Endothelial cell (in vitro differentiated cells): ENCODE measurements at regions not wholly inside any gene's neighbourhood (a gene's known extent, or its start where the extent isn't known, plus 50 kb on each side); places are given as distances from the start of the nearest gene placed in this dataset.
A peak's percentile ranks its signal among the peaks of the same experiment; 100 is the strongest.

Experiments
- DNase-seq: peaks from one replicate; pipeline ENCODE4 v3.0.0; 2021; ENCODE audit warnings: low spot score
- H3K27ac Mint-ChIP-seq: one replicate; pipeline ENCODE4 v1.8.0; 2021; ENCODE audit warnings: mixed read lengths, inconsistent platforms; ENCODE audit not compliant: unreplicated experiment
- H3K27me3 Mint-ChIP-seq: one replicate; pipeline ENCODE4 v1.8.0; 2021; ENCODE audit warnings: mild to moderate bottlenecking, moderate library complexity, mixed read lengths, inconsistent platforms; ENCODE audit not compliant: unreplicated experiment
- H3K36me3 Mint-ChIP-seq: one replicate; pipeline ENCODE4 v1.8.0; 2021; ENCODE audit warnings: mild to moderate bottlenecking, low read depth, mixed read lengths, inconsistent platforms; ENCODE audit not compliant: unreplicated experiment
- H3K4me1 Mint-ChIP-seq: one replicate; pipeline ENCODE4 v1.8.0; 2021; ENCODE audit warnings: mild to moderate bottlenecking, mixed read lengths, inconsistent platforms; ENCODE audit not compliant: unreplicated experiment
- H3K4me3 Mint-ChIP-seq: one replicate; pipeline ENCODE4 v1.8.0; 2021; ENCODE audit warnings: mild to moderate bottlenecking, mixed read lengths, inconsistent platforms; ENCODE audit not compliant: unreplicated experiment
- H3K9me3 Mint-ChIP-seq: one replicate; pipeline ENCODE4 v1.8.0; 2021; ENCODE audit warnings: mixed read lengths, inconsistent platforms; ENCODE audit not compliant: unreplicated experiment
- CTCF ChIP-seq: fragments of 200-600 bp; sonication (generic); IDR thresholded peaks from one replicate; pipeline ENCODE4 v1.5.0; 2021; ENCODE audit warnings: antibody characterized with exemption; ENCODE audit not compliant: unreplicated experiment

GRCh38 chr12:111160350-111161241 is 208.3 kb downstream of the PHETA1 start:
- Mint-ChIP-seq H3K9me3 (no peaks in the 10 kb centered on the region), H3K27me3 (peaks cover 5% of the 10 kb centered on the region), H3K36me3 (no peaks in the 10 kb centered on the region), H3K4me3 (peak overlapping the region; percentile 80), H3K27ac (no peak overlapping the region), H3K4me1 (no peaks in the 10 kb centered on the region)
- no peak for TF ChIP-seq CTCF
- DNase-seq, result no peak

GRCh38 chr12:111158992-111159391 is 209.9 kb downstream of the PHETA1 start:
- no peak overlapping the region for H3K4me3 Mint-ChIP-seq
- no peak overlapping the region for H3K27ac Mint-ChIP-seq
- H3K27me3 Mint-ChIP-seq, result peaks cover 5% of the 10 kb centered on the region
- H3K9me3 Mint-ChIP-seq, result no peaks in the 10 kb centered on the region
- H3K4me1 Mint-ChIP-seq, result no peaks in the 10 kb centered on the region
- no peaks in the 10 kb centered on the region for H3K36me3 Mint-ChIP-seq
- no peak for TF ChIP-seq CTCF
- no peak for DNase-seq

- H3K4me1 Mint-ChIP-seq, result no peaks in the 10 kb centered on the region
- no peak overlapping the region for H3K4me3 Mint-ChIP-seq
- no peaks in the 10 kb centered on the region for H3K36me3 Mint-ChIP-seq
- H3K27me3 Mint-ChIP-seq, result peaks cover 5% of the 10 kb centered on the region
- H3K27ac Mint-ChIP-seq, result no peak overlapping the region
- DNase-seq, result no peak
- TF ChIP-seq CTCF, result no peak
- H3K9me3 Mint-ChIP-seq, result no peaks in the 10 kb centered on the region
Observed at GRCh38 chr12:111157486-111157885, 211.4 kb downstream of the PHETA1 start.

- Mint-ChIP-seq H3K9me3 (no peaks in the 10 kb centered on the region), H3K27ac (no peak overlapping the region), H3K4me1 (no peaks in the 10 kb centered on the region), H3K36me3 (no peaks in the 10 kb centered on the region), H3K4me3 (no peak overlapping the region), H3K27me3 (peaks cover 5% of the 10 kb centered on the region)
- TF ChIP-seq CTCF, result no peak
- no peak for DNase-seq
Observed at GRCh38 chr12:111156304-111156703, 212.6 kb downstream of the PHETA1 start.

- TF ChIP-seq CTCF, result no peak
- no peaks in the 10 kb centered on the region for H3K4me1 Mint-ChIP-seq
- H3K36me3 Mint-ChIP-seq, result no peaks in the 10 kb centered on the region
Observed at GRCh38 chr12:111155521-111155920, 213.4 kb downstream of the PHETA1 start.

More at GRCh38 chr12:111155521-111155920, 213.4 kb downstream of the PHETA1 start:
- H3K27me3 Mint-ChIP-seq, result peaks cover 5% of the 10 kb centered on the region
- DNase-seq, result no peak
- no peak overlapping the region for H3K27ac Mint-ChIP-seq
- H3K9me3 Mint-ChIP-seq, result no peaks in the 10 kb centered on the region
- no peak overlapping the region for H3K4me3 Mint-ChIP-seq
